Neural cell (in vitro differentiated cells): ENCODE measurements at regions not wholly inside any gene's neighbourhood (a gene's known extent, or its start where the extent isn't known, plus 50 kb on each side); places are given as distances from the start of the nearest gene placed in this dataset.

Source experiments
- H2AFZ ChIP-seq: fragments of 200-600, 300-800 bp; sonication (generic), shearing (Covaris generic); 2 replicates; pipeline ENCODE4 v1.6.0; 2014; ENCODE audit warnings: low read depth, mild to moderate bottlenecking, antibody characterized with exemption, low read length, moderate library complexity
- H3F3A ChIP-seq: fragments of 200-600 bp; shearing (Covaris generic); 2 replicates; pipeline ENCODE4 v1.6.1; 2016; ENCODE audit warnings: mild to moderate bottlenecking, moderate library complexity, mixed read lengths, antibody characterized with exemption, low read length; ENCODE audit not compliant: insufficient read depth, poor library complexity, severe bottlenecking
- H3K27ac ChIP-seq: fragments of 200-600, 300-800 bp; sonication (generic), shearing (Covaris generic); 2 replicates; pipeline ENCODE4 v1.5.1; 2014; ENCODE audit warnings: mild to moderate bottlenecking, low read length, moderate library complexity
- H3K27me3 ChIP-seq: fragments of 300-800, 200-600 bp; sonication (generic), shearing (Covaris generic); 2 replicates; pipeline ENCODE4 v1.6.0; 2014; ENCODE audit warnings: mild to moderate bottlenecking, low read depth, low read length, moderate library complexity; ENCODE audit not compliant: insufficient read depth
- H3K36me3 ChIP-seq: fragments of 300-800, 200-600 bp; sonication (generic), shearing (Covaris generic); 2 replicates; pipeline ENCODE4 v1.5.1; 2014; ENCODE audit warnings: mild to moderate bottlenecking, antibody characterized with exemption, low read length, moderate library complexity; ENCODE audit not compliant: insufficient read depth
- H3K4me2 ChIP-seq: fragments of 300-800, 200-600 bp; sonication (generic), shearing (Covaris generic); 2 replicates; pipeline ENCODE4 v1.6.0; 2014; ENCODE audit warnings: mild to moderate bottlenecking, low read length
- H3K4me3 ChIP-seq: fragments of 300-800, 200-600 bp; sonication (generic), shearing (Covaris generic); 2 replicates; pipeline ENCODE4 v1.5.1; 2014; ENCODE audit warnings: mild to moderate bottlenecking, low read length, moderate library complexity
- H3K79me2 ChIP-seq: fragments of 200-600 bp; shearing (Covaris generic); replicated peaks from 2 replicates; pipeline ENCODE4 v1.6.0; 2014; ENCODE audit warnings: mild to moderate bottlenecking, low read length, moderate library complexity; ENCODE audit not compliant: insufficient read depth
- H3K9ac ChIP-seq: fragments of 300-800, 200-600 bp; sonication (generic), shearing (Covaris generic); 2 replicates; pipeline ENCODE4 v1.6.1; 2016; ENCODE audit warnings: mild to moderate bottlenecking, low read length, mixed read lengths
- H3K9me2 ChIP-seq: fragments of 200-600 bp; shearing (Covaris generic); 2 replicates; pipeline ENCODE4 v1.6.1; 2016; ENCODE audit warnings: mild to moderate bottlenecking, low read length, mixed read lengths; ENCODE audit not compliant: insufficient read depth
- H3K9me3 ChIP-seq: fragments of 200-600, 300-800 bp; sonication (generic), shearing (Covaris generic); 2 replicates; pipeline ENCODE4 v1.6.1; 2016; ENCODE audit warnings: mild to moderate bottlenecking, mixed run types, low read length, moderate library complexity, mixed read lengths
- H4K20me1 ChIP-seq: fragments of 200-600 bp; shearing (Covaris generic); 2 replicates; pipeline ENCODE4 v1.6.1; 2016; ENCODE audit warnings: mild to moderate bottlenecking, mixed run types; ENCODE audit not compliant: insufficient read depth
- CTCF ChIP-seq: fragments of 450-650 bp; IDR thresholded peaks from 2 replicates; pipeline ENCODE4 v1.5.1; 2014; ENCODE audit warnings: antibody characterized with exemption, mild to moderate bottlenecking, moderate library complexity; ENCODE audit not compliant: poor library complexity, severe bottlenecking
- EP300 ChIP-seq: fragments of 450-650 bp; conservative IDR thresholded peaks from 2 replicates; pipeline ENCODE4 v1.6.1; 2014; ENCODE audit warnings: antibody characterized with exemption, mild to moderate bottlenecking, moderate library complexity; ENCODE audit not compliant: poor library complexity, severe bottlenecking
- EZH2 ChIP-seq: fragments of 200-600, 300-800 bp; shearing (Covaris generic), sonication (generic); IDR thresholded peaks from 2 replicates; pipeline ENCODE4 v1.6.1; 2014; ENCODE audit warnings: antibody characterized with exemption, low read length, borderline replicate concordance, mild to moderate bottlenecking; ENCODE audit not compliant: insufficient read depth, poor library complexity, severe bottlenecking
- MXI1 ChIP-seq: fragments of 450-650 bp; conservative IDR thresholded peaks from 2 replicates; pipeline ENCODE4 v1.6.1; 2014; ENCODE audit warnings: antibody characterized with exemption, mild to moderate bottlenecking; ENCODE audit not compliant: poor library complexity, severe bottlenecking
- POLR2AphosphoS5 ChIP-seq: IDR thresholded peaks from 2 replicates; pipeline ENCODE4 v1.6.1; 2012
- RAD21 ChIP-seq: fragments of 450-650 bp; conservative IDR thresholded peaks from 2 replicates; pipeline ENCODE4 v1.6.1; 2014; ENCODE audit warnings: antibody characterized with exemption, mild to moderate bottlenecking, moderate library complexity
- REST ChIP-seq: IDR thresholded peaks from 2 replicates; pipeline ENCODE4 v1.6.1; 2012; ENCODE audit warnings: borderline replicate concordance
- SMC3 ChIP-seq: fragments of 450-650 bp; conservative IDR thresholded peaks from 2 replicates; pipeline ENCODE4 v1.6.1; 2014; ENCODE audit warnings: antibody characterized with exemption, mild to moderate bottlenecking, moderate library complexity; ENCODE audit not compliant: poor library complexity
- TAF1 ChIP-seq: IDR thresholded peaks from 2 replicates; pipeline ENCODE4 v1.6.1; 2012; ENCODE audit warnings: low read depth

- H3K4me3 ChIP-seq, result no peak overlapping the region
- no peak overlapping the region for H3K4me2 ChIP-seq
- H4K20me1 ChIP-seq, result no peaks in the 10 kb centered on the region
- no peaks in the 10 kb centered on the region for H3F3A ChIP-seq
- no peaks in the 10 kb centered on the region for H3K27me3 ChIP-seq
- H3K9ac ChIP-seq, result no peak overlapping the region
- TF ChIP-seq REST (no peak), SMC3 (no peak), POLR2AphosphoS5 (no peak), TAF1 (no peak), CTCF (no peak), MXI1 (no peak), RAD21 (no peak), EZH2 (no peak), EP300 (no peak)
- no peak overlapping the region for H2AFZ ChIP-seq
- no peaks in the 10 kb centered on the region for H3K79me2 ChIP-seq
- H3K9me3 ChIP-seq, result no peaks in the 10 kb centered on the region
- H3K36me3 ChIP-seq, result no peaks in the 10 kb centered on the region
- H3K27ac ChIP-seq, result no peak overlapping the region
- no peaks in the 10 kb centered on the region for H3K9me2 ChIP-seq
These were observed 203.2 kb upstream of the GAP43 start for GRCh38 chr3:115420086-115420485.

- no peak overlapping the region for H3K9ac ChIP-seq
- H3K27ac ChIP-seq, result no peak overlapping the region
- H3K9me3 ChIP-seq, result no peaks in the 10 kb centered on the region
- H3K4me2 ChIP-seq, result no peak overlapping the region
- H2AFZ ChIP-seq, result no peak overlapping the region
- H3K27me3 ChIP-seq, result no peaks in the 10 kb centered on the region
- H3K36me3 ChIP-seq, result no peaks in the 10 kb centered on the region
- H3F3A ChIP-seq, result no peaks in the 10 kb centered on the region
- no peaks in the 10 kb centered on the region for H3K79me2 ChIP-seq
- TF ChIP-seq POLR2AphosphoS5 (no peak), MXI1 (no peak), EP300 (no peak), REST (no peak), TAF1 (no peak), SMC3 (no peak), CTCF (no peak)
- H4K20me1 ChIP-seq, result no peaks in the 10 kb centered on the region
- H3K9me2 ChIP-seq, result no peaks in the 10 kb centered on the region
- no peak overlapping the region for H3K4me3 ChIP-seq
These were observed 200.1 kb upstream of the GAP43 start for GRCh38 chr3:115423170-115423569.
